Bronchial epithelial cell (primary cell): ENCODE measurements at regions not wholly inside any gene's neighbourhood (a gene's known extent, or its start where the extent isn't known, plus 50 kb on each side); places are given as distances from the start of the nearest gene placed in this dataset.

Source experiments
- DNase-seq: peaks from one replicate; pipeline ENCODE4 v3.0.0-alpha.2; 2010; ENCODE audit warnings: low read depth
- FAIRE-seq: peaks from 2 replicates; lab custom pipeline; 2011; peaks lifted over from hg19 to GRCh38; lab: Jason Lieb, UNC
- H3K27me3 ChIP-seq: 2 replicates; pipeline ENCODE4 v1.5.1; 2011; ENCODE audit warnings: low read length; ENCODE audit not compliant: control insufficient read depth, insufficient read depth
- H3K36me3 ChIP-seq: 2 replicates; pipeline ENCODE4 v1.5.1; 2011; ENCODE audit warnings: low read length; ENCODE audit not compliant: control insufficient read depth, insufficient read depth
- H3K4me3 ChIP-seq: 2 replicates; pipeline ENCODE4 v1.5.1; 2011; ENCODE audit warnings: mild to moderate bottlenecking, low read depth, low read length, control low read depth
- CTCF ChIP-seq: IDR thresholded peaks from 2 replicates; pipeline ENCODE4 v1.5.1; 2011; ENCODE audit warnings: mild to moderate bottlenecking, moderate library complexity, low read length, control low read depth, inconsistent platforms; ENCODE audit not compliant: insufficient read depth, severe bottlenecking

- TF ChIP-seq CTCF: no peak
- H3K4me3 ChIP-seq: no peak overlapping the region
- no peaks in the 10 kb centered on the region for H3K36me3 ChIP-seq
- H3K27me3 ChIP-seq: no peaks in the 10 kb centered on the region
- FAIRE-seq: no peak
- DNase-seq: no peak
Observed at GRCh38 chr16:8492690-8493089, 97.6 kb downstream of the TMEM114 start.

DNA sequence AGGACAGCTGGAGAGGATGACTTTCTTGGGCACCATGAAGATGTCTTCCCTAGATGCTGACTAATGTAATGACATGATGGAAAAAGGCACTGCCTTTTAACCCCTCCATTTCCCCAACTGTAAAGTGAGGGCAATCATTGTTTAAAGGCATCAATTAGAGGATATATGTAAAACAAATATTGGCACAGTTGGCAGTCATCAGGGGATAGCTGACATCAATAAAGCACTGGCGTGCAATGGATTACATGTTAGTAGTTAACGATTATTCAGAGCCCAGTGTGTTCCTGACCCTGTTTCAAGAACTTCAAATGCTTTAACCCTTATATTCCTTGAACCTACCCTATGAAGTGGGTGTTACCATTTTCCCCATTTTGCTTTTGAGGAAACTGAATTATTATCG, 100.7 kb downstream of the TMEM114 start:
- H3K36me3 ChIP-seq: no peaks in the 10 kb centered on the region
- no peak for FAIRE-seq
- DNase-seq: no peak
- no peak for TF ChIP-seq CTCF
- no peaks in the 10 kb centered on the region for H3K27me3 ChIP-seq
- no peak overlapping the region for H3K4me3 ChIP-seq

DNA sequence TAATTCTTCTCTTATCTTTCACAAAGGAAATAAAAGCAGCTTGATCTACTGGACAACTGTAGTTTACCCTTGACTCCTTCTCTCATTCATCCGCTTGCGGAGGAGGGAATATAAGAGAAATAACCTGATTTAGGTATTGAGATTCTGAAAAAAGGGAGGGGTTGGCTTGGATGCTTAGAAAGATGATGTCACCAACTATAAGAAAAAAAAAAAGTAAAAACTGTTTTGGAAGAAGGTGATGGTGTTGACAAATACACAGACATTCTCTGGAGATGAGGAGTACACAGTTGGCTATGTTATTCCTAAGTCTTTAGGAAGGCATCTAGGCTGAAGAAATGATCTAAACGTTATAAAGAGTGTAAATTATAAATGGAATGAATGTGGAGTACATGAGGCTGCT, 103.3 kb downstream of the TMEM114 start:
- H3K4me3 ChIP-seq: no peak overlapping the region
- H3K27me3 ChIP-seq: no peaks in the 10 kb centered on the region
- no peaks in the 10 kb centered on the region for H3K36me3 ChIP-seq
- FAIRE-seq (no peak), DNase-seq (no peak)
- TF ChIP-seq CTCF: no peak

GRCh38 chr16:8483396-8483795, 106.9 kb downstream of the TMEM114 start:
- H3K4me3 ChIP-seq: no peak overlapping the region
- H3K36me3 ChIP-seq: no peaks in the 10 kb centered on the region
- no peaks in the 10 kb centered on the region for H3K27me3 ChIP-seq
- no peak for FAIRE-seq
- no peak for DNase-seq
- TF ChIP-seq CTCF: no peak

GRCh38 chr16:8481810-8482209, 108.5 kb downstream of the TMEM114 start:
- TF ChIP-seq CTCF: no peak

DNA sequence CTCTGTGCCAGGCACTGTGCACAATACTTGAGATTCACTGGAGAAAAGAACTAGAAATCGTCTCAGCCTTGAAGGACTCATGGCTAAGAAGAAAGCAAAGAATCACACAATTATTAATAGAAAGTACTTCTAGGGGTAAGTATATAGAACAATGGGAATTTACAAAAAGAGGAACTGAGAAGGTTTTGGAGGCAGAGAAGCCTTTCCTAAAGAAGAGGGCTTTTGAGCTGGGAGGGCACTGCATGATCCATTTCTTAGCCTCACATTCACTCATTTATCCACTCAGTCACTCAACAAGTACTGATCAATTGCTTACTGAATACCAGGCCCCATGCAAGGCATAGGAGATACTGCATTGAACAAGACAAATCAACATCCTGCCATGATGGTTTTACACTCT, 113.5 kb downstream of the TMEM114 start:
- Histone ChIP-seq H3K27me3 (no peaks in the 10 kb centered on the region), H3K36me3 (no peaks in the 10 kb centered on the region), H3K4me3 (no peak overlapping the region)
- TF ChIP-seq CTCF: no peak
- FAIRE-seq (no peak), DNase-seq (no peak)

More at GRCh38 chr16:8481810-8482209, 108.5 kb downstream of the TMEM114 start:
- no peaks in the 10 kb centered on the region for H3K27me3 ChIP-seq
- no peaks in the 10 kb centered on the region for H3K36me3 ChIP-seq
- no peak overlapping the region for H3K4me3 ChIP-seq
- DNase-seq: no peak
- FAIRE-seq: no peak
